ENCODE measurements at regions not wholly inside any gene's neighbourhood (a gene's known extent, or its start where the extent isn't known, plus 50 kb on each side); places are given as distances from the start of the nearest gene placed in this dataset.
"Not testable (repeated sequence)": the region's sequence is repeated elsewhere in the genome, so short reads cannot be mapped to it uniquely, and the experiment has no call there.

- no peak for DNase-seq (ENCODE audit: low read depth)
- no peak overlapping the region for H3K4me3 ChIP-seq (ENCODE audit: low read depth, low read length)
Observed at GRCh38 chr2:51299370-51299769, 267.4 kb upstream of the NRXN1 start.

DNA sequence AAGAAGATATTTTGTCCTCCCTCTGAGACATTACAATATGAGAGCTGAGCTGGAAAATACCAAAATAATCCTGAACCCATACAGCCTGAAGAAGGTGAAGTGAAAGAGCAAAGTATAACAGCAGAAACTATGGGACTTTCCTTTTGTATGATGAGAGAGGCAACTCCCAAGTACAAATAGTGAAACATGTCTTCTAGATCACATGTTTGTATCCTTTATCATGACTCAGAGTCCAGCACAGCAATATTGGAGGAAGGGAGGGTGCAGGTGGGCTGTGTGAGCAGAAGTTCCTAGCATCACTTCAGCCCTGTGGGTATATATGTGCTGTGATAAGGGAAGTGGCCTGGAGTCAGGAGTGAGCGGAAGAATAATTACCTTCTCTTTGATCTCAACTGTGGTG is 265.6 kb upstream of the NRXN1 start:
- no peak for DNase-seq (ENCODE audit: low read depth)
- H3K4me3 ChIP-seq (ENCODE audit: low read depth, low read length), result no peak overlapping the region

DNA sequence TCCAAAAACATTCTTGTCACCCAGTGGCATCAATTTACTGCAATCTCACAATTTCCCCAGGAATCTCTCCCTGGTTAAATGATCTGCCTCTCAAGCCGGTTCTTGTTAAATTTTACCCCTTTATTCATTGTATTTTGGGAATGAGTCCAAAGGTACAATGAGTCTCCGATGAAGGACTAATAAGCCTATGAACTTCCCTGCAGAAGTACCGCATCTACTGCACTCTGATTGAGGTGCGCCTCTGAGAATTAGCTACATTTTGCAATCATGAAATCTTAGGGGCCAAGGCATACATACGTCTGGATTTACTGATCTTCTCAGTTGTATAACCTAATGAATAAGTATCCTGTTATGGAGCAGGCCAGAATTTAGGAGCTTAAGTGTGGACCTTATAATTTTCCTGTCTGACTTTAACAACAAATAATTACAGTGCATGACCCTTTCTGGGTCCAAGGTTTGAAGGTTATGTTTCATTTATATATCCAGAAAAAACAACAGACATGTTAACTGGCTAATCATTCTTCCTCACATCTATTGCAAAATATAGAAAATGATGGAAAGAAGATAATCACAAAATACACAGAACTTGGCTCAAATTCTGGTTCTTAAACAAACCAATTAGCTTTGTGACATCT is 261.8 kb upstream of the NRXN1 start:
- no peak for DNase-seq (ENCODE audit: low read depth)
- no peak overlapping the region for H3K4me3 ChIP-seq (ENCODE audit: low read depth, low read length)

DNA sequence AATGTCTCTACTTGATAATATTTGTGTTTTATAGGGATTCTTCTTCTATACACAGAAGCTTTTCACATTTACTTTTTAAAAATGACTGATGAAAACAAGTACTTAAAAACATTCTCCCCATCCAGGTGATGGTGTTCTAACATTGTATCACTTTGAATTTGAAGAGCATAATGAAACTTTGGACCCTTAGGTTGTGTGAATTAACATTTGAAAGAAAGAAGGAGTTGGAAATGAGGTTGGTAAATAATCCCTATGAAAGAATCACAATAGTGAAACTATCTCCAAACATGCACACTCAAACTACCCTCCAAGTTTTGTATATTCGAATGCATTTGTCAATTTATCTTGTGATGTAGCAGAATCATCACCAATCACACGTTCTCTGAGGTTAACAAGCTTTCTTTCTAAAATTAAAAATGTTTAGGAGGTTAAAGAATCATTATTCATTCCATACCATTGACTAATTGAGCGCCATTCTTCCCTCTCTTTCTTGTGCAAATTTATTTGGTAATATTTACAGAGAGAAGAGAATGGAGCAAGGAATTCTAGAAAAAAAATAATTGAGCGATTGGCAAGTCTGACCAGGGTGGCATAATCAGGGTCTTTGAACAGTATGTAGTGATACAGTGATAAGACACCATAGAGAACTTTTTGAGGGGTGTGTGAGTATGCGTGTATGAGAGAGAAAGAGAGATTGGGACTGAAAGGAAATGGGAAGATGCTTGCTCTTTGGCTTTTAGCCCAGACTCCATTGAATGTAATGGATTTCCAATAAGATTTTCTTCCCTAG is 260.0 kb upstream of the NRXN1 start:
- no peak for DNase-seq (ENCODE audit: low read depth)
- H3K4me3 ChIP-seq (ENCODE audit: low read depth, low read length), result no peak overlapping the region

DNA sequence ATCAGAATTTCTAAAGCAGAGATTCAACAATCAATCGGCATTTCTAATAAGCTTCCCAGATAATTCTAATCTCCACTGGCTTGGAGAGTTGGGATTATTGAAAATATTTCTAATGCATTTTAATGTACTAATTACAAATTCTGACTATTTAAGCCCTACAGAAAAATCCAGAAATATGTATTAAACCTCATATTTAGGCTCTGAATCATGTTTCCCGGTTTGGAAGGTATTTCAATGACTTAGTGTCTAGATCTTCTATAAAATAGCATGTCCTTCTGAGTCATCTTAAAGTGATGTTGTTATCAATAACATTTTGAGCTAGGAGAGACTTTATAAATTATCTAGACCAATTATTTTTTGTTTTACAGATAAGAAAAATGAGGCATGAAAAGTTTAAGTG is 258.8 kb upstream of the NRXN1 start:
- no peak for DNase-seq (ENCODE audit: low read depth)
- no peak overlapping the region for H3K4me3 ChIP-seq (ENCODE audit: low read depth, low read length)

GRCh38 chr2:51289045-51289444 is 257.1 kb upstream of the NRXN1 start:
- no peak for DNase-seq (ENCODE audit: low read depth)

DNA sequence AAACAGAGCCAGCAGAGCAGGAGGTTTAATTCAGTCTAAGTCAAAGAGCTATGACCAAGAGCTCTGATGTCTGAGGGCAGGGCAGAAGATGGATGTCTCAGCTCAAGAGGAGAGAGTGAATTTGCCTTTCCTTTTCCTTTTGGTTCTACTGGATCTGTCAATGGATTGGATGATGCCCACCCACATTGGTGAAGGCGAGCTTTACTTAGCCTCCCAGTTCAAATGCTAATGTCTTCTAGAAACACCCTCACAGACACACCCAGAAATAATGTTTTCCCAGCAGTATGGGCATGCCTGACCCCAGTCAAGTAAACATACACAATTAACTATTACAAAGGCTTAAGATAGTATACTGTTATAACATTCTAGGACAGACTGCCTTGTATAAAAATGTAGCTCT is 236.3 kb upstream of the NRXN1 start:
- H3K4me3 ChIP-seq (ENCODE audit: low read depth, low read length), result no peak overlapping the region

More at GRCh38 chr2:51289045-51289444, 257.1 kb upstream of the NRXN1 start:
- H3K4me3 ChIP-seq (ENCODE audit: low read depth, low read length), result no peak overlapping the region

GRCh38 chr2:51265539-51265938 is 233.6 kb upstream of the NRXN1 start:
- H3K4me3 ChIP-seq (ENCODE audit: low read depth, low read length), result no peak overlapping the region
- DNase-seq (ENCODE audit: low read depth), result no peak

More for the DNA sequence above, 236.3 kb upstream of the NRXN1 start:
- DNase-seq (ENCODE audit: low read depth), result no peak

DNA sequence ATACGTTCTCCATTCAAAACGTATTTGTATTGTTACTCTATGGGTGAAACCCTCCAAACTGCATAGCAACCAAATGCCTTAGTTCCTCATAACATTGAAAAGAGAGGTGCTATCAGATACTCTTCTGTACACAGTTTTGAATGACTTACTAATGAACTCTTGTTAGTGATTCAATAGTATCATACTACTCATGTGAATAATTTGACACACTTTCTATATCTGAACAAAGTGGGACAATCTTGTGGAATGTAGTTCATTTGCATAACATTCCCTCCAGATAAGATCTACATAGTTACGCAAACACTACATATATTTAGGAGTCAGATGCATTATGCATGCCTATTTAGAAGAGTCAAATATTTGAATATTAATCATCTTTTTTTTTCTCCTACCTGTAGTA is 232.0 kb upstream of the NRXN1 start:
- no peak for DNase-seq (ENCODE audit: low read depth)
- H3K4me3 ChIP-seq (ENCODE audit: low read depth, low read length), result no peak overlapping the region

DNA sequence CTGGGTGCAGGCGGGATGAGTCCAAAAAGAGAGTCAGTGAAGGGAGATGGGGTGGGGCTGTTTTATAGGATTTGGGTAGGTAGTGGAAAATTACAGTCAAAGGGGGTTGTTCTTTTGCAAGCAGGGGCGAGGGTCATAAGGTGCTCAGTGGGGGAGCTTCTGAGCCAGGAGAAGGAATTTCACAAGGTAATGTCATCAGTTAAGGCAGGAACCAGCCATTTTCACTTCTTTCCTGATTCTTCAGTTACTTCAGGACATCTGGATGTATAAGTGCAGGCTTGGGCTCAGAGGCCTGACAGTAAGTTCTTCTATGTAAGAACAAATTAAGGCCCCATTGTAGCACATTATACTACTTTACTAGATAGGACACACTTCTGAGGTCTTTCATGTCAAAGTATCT is 231.2 kb upstream of the NRXN1 start:
- not testable (repeated sequence) for H3K4me3 ChIP-seq (ENCODE audit: low read depth, low read length); DNase-seq (ENCODE audit: low read depth)

- DNase-seq (ENCODE audit: low read depth), result no peak
- H3K4me3 ChIP-seq (ENCODE audit: low read depth, low read length), result no peak overlapping the region
Observed at GRCh38 chr2:51258301-51258700, 226.4 kb upstream of the NRXN1 start.

- no peak for DNase-seq (ENCODE audit: low read depth)
- no peak overlapping the region for H3K4me3 ChIP-seq (ENCODE audit: low read depth, low read length)
Observed at GRCh38 chr2:51256736-51257135, 224.8 kb upstream of the NRXN1 start.

- DNase-seq (ENCODE audit: low read depth), result no peak
- H3K4me3 ChIP-seq (ENCODE audit: low read depth, low read length), result no peak overlapping the region
Observed at GRCh38 chr2:51251356-51251755, 219.4 kb upstream of the NRXN1 start.

DNA sequence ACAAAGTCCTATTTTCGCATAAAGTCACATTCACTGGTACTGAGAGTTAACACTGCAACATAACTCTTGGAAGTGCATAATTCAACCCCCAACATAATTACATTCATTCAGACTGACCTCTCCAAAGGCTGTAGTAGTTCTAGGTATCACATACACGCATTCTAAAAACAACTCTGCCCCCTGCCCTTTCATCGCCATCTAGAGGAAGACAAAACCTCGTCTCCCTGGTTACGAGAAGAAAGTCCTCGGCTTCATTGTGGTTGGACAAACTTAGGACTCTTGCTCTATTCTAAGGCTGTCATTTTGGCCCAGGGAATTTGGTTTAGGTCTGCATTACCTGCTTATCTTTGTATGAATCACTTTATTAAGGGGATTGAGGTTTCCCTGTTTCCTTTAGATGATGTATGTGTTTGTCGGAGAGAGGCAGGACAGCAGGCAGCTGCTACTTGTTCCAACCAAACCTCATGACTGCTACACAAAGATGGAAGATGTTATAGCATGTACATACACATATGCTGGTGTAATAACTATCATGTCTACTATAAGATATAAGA is 215.4 kb upstream of the NRXN1 start:
- no peak overlapping the region for H3K4me3 ChIP-seq (ENCODE audit: low read depth, low read length)
- no peak for DNase-seq (ENCODE audit: low read depth)

GRCh38 chr2:51243892-51244535 is 212.1 kb upstream of the NRXN1 start:
- H3K4me3 ChIP-seq (ENCODE audit: low read depth, low read length), result no peak overlapping the region
- no peak for DNase-seq (ENCODE audit: low read depth)

DNA sequence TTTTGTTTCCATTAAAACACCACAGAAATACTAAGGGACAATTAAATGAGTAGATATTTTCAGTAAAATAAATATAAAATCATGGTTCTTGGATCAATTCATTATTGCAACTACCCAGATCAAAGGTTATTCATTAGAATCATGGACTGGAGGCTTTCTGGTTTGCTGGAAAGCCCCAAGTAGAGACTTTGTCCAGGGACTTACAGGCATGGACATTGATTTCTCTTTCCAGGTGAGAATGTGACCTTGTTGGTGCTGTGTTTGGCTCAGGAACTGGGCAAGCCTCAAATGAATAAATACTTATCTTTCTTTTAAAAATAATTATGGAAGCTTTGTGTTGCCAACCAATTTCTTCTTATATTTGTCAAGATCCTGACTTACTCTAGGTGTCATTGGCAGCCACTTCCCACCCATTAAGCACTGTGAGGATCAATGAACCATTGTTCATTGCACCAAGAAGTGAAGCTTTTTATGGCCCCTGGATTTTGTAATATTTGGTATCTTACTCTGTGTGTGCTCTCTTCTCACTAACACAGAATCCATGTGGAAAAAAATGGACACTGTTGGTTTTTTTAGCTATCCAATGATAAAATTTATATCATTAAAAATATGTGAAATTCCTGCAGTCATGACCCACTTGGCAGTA is 205.8 kb upstream of the NRXN1 start:
- DNase-seq (ENCODE audit: low read depth), result no peak
- no peak overlapping the region for H3K4me3 ChIP-seq (ENCODE audit: low read depth, low read length)

DNA sequence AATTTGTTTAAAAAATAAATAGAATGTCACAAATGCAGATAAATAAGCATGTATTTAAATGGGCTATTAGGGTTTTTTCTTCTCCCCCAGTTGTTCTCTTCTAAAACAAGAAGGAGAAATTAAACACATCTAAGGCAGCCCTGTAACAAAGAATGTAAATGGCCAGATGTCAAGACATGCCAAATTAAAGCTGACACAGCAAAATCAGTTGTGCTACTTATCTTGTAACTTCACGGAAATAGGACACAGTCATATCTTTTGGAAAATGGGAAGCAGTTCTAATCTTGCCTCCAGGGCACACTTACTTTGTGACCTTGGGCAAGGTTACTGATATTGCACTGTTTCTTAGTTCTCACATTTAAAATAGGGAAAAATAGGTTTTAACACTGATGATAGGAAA is 200.1 kb upstream of the NRXN1 start:
- DNase-seq (ENCODE audit: low read depth), result no peak
- no peak overlapping the region for H3K4me3 ChIP-seq (ENCODE audit: low read depth, low read length)

DNA sequence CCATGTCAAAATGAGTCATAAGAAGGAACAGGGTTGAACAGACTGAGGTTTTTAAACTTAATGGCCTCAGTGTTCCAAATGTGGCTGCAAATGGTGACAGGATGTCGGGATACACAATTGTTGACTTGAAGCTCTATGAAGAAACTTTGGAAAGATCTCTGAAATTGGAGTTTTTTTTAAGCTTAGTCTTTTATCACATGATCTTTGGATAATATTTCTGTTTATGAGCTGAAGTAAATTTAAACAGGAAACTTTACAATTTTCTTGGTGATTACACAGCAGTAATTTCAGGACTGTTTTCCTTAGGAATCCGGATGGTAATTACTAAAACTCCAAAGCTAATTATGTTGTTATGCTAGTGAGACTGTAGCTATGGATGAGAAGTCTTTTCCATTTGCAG is 199.1 kb upstream of the NRXN1 start:
- H3K4me3 ChIP-seq (ENCODE audit: low read depth, low read length), result no peak overlapping the region
- no peak for DNase-seq (ENCODE audit: low read depth)

- H3K4me3 ChIP-seq (ENCODE audit: low read depth, low read length), result no peak overlapping the region
- DNase-seq (ENCODE audit: low read depth), result no peak
Observed at GRCh38 chr2:51225377-51225776, 193.4 kb upstream of the NRXN1 start.

GRCh38 chr2:51224790-51225189 is 192.9 kb upstream of the NRXN1 start:
- no peak overlapping the region for H3K4me3 ChIP-seq (ENCODE audit: low read depth, low read length)
- no peak for DNase-seq (ENCODE audit: low read depth)
